HG02852 (cell line): ENCODE measurements at regions not wholly inside any gene's neighbourhood (a gene's known extent, or its start where the extent isn't known, plus 50 kb on each side); places are given as distances from the start of the nearest gene placed in this dataset.
A peak's percentile ranks its signal among the peaks of the same experiment; 100 is the strongest.
"Not testable (repeated sequence)": the region's sequence is repeated elsewhere in the genome, so short reads cannot be mapped to it uniquely, and the experiment has no call there.

Experiments
- ATAC-seq: cut with Tn5 transposase; IDR thresholded peaks from one replicate; pipeline ENCODE4 v1.9.1; 2021; ENCODE audit warnings: mild to moderate bottlenecking, moderate library complexity; ENCODE audit not compliant: unreplicated experiment

DNA sequence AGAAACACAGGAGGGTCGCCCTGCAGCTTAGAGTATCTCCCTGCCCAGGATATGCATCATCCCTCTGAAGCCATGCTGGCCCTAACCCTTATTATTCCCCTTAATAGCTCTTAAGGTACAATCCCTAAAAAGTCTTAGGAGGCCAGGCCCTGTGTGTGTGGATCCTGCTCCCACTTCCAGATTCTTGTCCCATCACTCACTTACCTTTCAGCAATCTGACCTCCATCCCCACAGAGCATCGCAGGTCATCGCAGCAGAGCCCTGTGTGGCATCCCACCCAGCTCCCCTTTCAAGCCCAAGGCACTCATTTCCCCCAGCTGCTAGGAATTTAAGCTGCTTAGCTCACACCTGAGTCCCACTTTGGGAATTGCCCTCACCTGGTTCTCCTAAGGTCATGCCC, 223.8 kb upstream of the SMLR1 start:
- no peak for ATAC-seq

GRCh38 chr6:130604841-130605399, 222.3 kb upstream of the SMLR1 start:
- ATAC-seq, result no peak

DNA sequence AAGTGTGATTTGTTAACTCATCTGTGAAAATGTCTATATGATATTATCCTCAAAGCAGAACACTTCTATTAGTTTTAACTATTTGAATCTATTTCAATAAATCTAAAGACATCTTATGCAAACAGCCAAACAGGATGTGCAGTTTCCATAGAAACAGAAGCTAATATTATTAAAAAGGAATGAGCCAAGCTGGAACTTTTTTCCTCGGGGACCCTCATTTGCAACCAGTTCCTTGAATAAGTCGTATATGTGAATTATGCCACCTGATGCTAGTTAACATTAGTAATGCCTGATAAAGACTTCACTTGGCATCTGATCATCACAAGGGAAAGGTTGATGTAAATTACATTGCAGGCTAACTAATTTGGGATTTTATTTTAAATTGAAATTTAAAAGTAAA, 216.9 kb upstream of the SMLR1 start:
- ATAC-seq, result no peak

DNA sequence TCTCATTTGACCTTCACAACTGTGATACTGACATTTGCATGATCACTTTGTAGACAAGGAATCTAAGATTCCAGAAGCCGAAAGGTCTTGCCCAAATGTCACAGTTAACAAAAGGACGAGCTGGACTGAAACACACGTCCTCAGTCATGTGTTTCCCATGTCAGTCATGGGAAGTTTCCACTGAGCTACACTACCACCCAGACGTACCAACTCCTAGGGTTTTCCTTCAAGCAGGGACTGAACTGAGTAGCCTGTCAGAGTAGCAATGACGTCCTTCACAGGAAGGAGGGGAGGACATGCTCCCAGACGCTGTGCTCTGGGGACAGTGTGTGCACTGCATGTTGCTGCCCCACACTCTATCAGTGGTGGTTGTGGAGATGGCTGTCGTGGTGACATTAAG, 215.8 kb upstream of the SMLR1 start:
- ATAC-seq, result no peak

- ATAC-seq, result no peak
These were observed 214.0 kb upstream of the SMLR1 start for GRCh38 chr6:130613176-130613575.

GRCh38 chr6:130615816-130616215, 211.4 kb upstream of the SMLR1 start:
- peak; percentile 56 for ATAC-seq

DNA sequence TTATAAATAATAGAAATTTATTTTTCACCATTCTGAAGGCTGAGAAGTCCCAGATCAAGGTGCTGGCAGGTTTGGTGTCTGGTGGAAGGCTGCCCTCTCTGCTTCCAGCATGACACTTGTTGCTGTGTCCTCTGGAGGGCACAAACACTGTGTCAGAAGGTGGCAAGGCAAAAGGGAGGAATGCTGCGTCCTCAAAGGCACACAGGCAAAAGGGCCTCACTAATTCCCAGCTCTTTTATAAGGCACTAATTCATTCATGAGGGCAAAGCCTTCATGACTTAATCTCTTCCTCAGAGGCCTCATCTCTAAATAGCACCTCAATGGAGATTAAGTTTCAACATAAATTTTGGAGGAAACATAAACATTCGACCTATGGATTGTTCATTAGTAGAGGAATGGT, 209.5 kb upstream of the SMLR1 start:
- no peak for ATAC-seq

- not testable (repeated sequence) for ATAC-seq
These were observed 208.4 kb upstream of the SMLR1 start for GRCh38 chr6:130618806-130619205.

GRCh38 chr6:130620338-130620781, 206.8 kb upstream of the SMLR1 start:
- no peak for ATAC-seq

DNA sequence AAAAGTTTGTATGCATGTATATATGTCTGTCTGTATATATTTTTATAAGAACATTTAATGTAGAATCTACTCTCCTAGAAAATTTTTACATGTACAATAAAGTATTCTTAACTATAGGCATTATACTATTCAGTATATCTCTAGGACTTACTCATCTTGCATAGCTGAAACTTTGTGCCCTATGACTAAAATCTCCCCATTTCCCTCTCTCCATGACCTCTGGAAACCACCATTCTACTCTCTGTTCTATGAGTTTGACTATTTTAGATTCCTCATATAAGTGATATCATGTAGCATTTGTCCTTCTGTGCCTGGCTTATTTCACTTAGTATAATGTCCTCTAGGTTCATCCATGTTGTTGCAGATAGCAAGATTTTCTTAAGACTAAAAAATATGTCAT, 205.1 kb upstream of the SMLR1 start:
- ATAC-seq, result peak; percentile 34

- ATAC-seq, result peak; percentile 56
These were observed 203.2 kb upstream of the SMLR1 start for GRCh38 chr6:130624046-130624445.

DNA sequence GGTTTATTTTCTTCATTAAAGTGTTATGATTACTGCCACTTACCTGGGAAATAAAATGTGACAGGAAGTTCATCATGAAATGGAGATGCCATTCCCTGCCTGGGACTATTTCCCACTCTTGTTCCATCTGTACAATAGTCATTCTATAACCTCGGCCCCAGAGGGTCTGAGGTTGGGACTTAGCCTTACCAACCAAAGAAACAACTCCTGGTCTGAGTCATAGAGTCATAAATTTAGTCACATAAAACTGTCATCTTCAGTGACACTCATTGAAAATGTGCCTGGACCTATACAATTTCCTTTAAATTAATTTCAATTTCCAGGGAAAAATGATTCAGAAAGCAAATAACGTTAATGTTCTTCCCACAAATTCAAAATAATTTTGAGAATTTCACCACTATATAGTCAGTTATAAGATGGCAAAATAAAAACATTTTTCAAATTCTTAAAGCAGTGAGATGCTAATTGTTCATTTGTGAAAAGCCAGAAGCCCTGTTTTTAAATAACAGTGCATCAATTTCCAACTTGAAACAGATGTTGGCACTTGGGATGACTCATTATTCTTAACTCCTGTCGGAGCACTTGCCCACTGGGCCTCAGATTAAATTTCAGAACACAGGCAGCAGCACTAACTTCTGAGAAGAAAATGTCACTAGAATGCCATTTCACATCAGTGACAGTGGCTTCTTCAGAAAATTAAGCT, 201.2 kb upstream of the SMLR1 start:
- ATAC-seq, result peak; percentile 84

DNA sequence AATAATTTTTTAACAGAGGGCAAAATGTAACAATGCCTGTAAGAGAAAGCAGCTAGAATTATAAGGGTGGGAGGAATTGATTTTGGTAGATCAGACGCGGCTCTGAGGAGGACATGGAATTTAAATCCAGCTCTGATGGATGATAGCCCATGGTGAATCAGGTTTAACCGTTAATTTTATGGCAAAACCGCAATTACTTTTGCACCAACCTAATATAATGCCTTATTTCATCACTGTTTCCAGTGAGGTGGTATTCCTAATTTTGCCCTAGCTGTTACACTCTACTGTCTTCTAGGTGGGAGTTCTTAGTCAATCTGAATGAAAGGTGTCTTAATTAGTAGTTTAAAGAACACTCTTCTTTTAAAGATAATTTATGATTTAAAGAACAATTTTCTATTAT, 198.3 kb upstream of the SMLR1 start:
- ATAC-seq, result no peak

DNA sequence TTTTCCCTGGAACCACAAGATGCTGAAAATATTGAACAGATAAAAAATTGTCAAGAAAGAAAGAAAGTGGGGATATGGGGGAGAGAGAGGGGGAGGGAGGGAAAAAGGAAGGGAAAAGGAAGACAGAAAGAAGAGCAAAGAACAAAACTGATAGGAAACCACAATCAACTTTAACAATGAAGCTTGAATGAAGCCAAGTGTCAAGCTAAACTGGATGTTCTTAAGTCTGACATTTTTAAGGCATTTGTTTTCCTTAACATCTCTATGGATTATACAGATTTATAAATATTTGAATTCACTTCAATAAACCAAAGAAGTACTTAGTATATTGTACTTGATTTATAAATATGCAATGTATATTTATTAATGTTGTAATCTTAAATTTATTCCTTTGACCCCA, 197.6 kb upstream of the SMLR1 start:
- ATAC-seq, result no peak

GRCh38 chr6:130632277-130632676, 194.9 kb upstream of the SMLR1 start:
- no peak for ATAC-seq

DNA sequence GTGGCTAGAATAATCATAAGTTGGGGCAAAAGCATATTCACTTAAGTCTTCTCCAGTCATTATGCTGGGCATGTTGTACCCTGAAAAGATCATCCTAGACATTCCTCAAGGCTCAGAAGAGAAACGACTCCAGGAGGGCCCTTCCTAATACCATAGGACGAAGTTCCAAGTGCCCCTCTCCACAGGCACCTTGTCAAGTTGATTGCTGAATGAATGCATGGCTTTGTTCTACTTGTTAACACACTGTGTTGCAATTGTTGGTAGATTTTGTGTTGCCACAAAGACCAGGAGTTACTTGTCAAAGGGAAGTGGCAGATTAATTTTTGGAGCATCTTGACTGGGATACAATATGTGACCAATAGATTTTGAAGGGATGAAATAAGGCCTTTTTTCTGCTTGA, 194.3 kb upstream of the SMLR1 start:
- ATAC-seq, result no peak

DNA sequence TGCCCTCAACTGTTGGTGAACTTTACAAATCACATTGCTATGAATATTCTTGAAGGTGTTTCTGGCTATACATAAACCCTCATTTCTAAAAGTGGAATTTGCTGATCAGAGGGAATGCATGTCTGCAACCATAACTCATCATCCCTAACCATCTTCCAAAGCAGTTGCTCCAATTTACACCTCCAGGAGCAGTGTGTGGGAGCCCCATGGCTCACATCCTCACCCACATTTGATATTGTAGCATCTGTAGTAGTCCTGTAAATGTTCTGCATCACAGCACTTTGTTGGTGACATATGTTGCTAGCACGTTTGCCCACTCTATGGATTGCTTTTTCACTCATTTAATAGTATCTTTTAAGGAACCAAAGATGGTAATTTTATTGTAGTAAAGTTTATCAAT, 183.8 kb upstream of the SMLR1 start:
- no peak for ATAC-seq

GRCh38 chr6:130644175-130644574, 183.0 kb upstream of the SMLR1 start:
- no peak for ATAC-seq

DNA sequence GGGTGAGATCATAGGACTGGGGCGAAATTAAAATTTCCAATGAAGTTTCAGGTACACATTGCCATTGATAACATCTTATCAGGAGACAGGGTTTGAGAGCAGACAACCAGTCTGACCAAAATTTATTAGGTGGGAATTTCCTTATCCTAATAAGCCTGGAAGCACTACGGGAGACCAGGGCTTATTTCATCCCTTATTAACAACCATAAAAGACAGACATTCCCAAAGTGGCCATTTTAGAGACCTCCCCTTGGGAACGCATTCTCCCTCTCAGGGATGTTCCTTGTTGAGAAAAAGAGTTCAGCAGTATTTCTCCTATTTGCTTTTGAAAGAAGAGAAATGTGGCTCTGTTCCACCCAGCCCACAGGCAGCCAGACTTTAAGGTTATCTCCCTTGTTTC, 182.4 kb upstream of the SMLR1 start:
- ATAC-seq, result not testable (repeated sequence)

- ATAC-seq, result no peak
These were observed 180.0 kb upstream of the SMLR1 start for GRCh38 chr6:130647246-130647645.

- no peak for ATAC-seq
These were observed 171.6 kb upstream of the SMLR1 start for GRCh38 chr6:130655586-130655985.

DNA sequence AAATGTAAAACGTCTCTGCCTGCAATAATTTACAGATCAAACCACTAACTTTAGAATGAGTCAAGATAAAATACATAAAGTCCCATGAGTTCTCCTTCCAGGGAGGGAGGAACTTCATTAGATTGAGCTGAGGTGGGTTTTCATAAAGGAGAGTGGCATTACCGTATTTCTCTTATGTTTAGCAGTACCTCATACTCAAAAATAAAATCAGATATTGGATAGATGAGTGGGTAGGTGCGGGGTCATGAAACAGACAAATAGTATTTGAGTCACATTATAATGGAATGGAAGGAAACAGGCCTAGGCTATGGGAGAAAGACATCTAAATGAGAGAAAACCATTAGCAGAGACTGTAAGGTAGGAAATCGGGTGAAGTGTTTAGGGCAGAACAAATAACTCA, 166.1 kb upstream of the SMLR1 start:
- no peak for ATAC-seq

- ATAC-seq, result no peak
These were observed 160.4 kb upstream of the SMLR1 start for GRCh38 chr6:130666786-130667185.
